A673 (cell line): ENCODE measurements at regions not wholly inside any gene's neighbourhood (a gene's known extent, or its start where the extent isn't known, plus 50 kb on each side); places are given as distances from the start of the nearest gene placed in this dataset.
"Not testable (repeated sequence)": the region's sequence is repeated elsewhere in the genome, so short reads cannot be mapped to it uniquely, and the experiment has no call there.

Source experiments
- BruUV-seq: library from RNA; stranded (reverse); fragments of 400-500 nt; replicated peaks from 2 replicates; lab custom pipeline; 2021; lab: Mats Ljungman, UMichigan
- CTCF ChIA-PET: fragments of 300-600 bp; sonication (Branson Sonifier 250); formaldehyde crosslinking; loops from one replicate; lab custom pipeline; 2022; ENCODE audit warnings: antibody characterized with exemption; lab: Charles Lee
- POLR2A ChIA-PET: fragments of 300-600 bp; sonication (Branson Sonifier 250); formaldehyde crosslinking; loops from one replicate; lab custom pipeline; 2022; ENCODE audit warnings: antibody characterized with exemption; ENCODE audit not compliant: low non-redundant PET; lab: Charles Lee
- DNase-seq: peaks from one replicate; pipeline ENCODE4 v3.0.0-alpha.2; 2015; ENCODE audit warnings: low spot score
- H3K27ac ChIP-seq: fragments of 200-600 bp; sonication (generic); 2 replicates; pipeline ENCODE4 v1.5.1; 2016; ENCODE audit warnings: mixed run types, low read depth, mild to moderate bottlenecking, mixed read lengths, antibody characterized with exemption, low read length; ENCODE audit not compliant: poor library complexity, severe bottlenecking
- H3K27me3 ChIP-seq: fragments of 200-600 bp; sonication (generic); replicated peaks from 2 replicates; pipeline ENCODE4 v1.6.1; 2017; ENCODE audit warnings: mixed run types, low read depth, mild to moderate bottlenecking, mixed read lengths, antibody characterized with exemption, low read length; ENCODE audit not compliant: insufficient read depth, poor library complexity
- H3K36me3 ChIP-seq: fragments of 200-600 bp; sonication (generic); 2 replicates; pipeline ENCODE4 v1.6.1; 2016; ENCODE audit warnings: mixed run types, mild to moderate bottlenecking, mixed read lengths, antibody characterized with exemption, low read length; ENCODE audit not compliant: insufficient read depth, poor library complexity, severe bottlenecking
- H3K4me1 ChIP-seq: fragments of 200-600 bp; sonication (generic); 2 replicates; pipeline ENCODE4 v1.6.1; 2017; ENCODE audit warnings: mixed run types, mild to moderate bottlenecking, mixed read lengths, antibody characterized with exemption, low read length; ENCODE audit not compliant: insufficient read depth, poor library complexity, severe bottlenecking
- H3K4me3 ChIP-seq: fragments of 200-600 bp; sonication (generic); 2 replicates; pipeline ENCODE4 v1.5.1; 2016; ENCODE audit warnings: low read depth, mixed run types, mild to moderate bottlenecking, mixed read lengths, low read length; ENCODE audit not compliant: poor library complexity, severe bottlenecking
- H3K9me3 ChIP-seq: fragments of 200-600 bp; sonication (generic); 2 replicates; pipeline ENCODE4 v1.6.1; 2016; ENCODE audit warnings: mixed run types, low read depth, mild to moderate bottlenecking, mixed read lengths, antibody characterized with exemption, low read length; ENCODE audit not compliant: poor library complexity, severe bottlenecking
- EZH2 ChIP-seq: fragments of 200-600 bp; sonication (generic); IDR thresholded peaks from 2 replicates; pipeline ENCODE4 v1.6.1; 2017; ENCODE audit warnings: borderline replicate concordance, low read depth, mild to moderate bottlenecking, mixed read lengths, antibody characterized with exemption, low read length; ENCODE audit not compliant: poor library complexity, severe bottlenecking
- intact Hi-C: fragments of 100-400 bp; cut with micrococcal nuclease; formaldehyde crosslinking; loops from one replicate; pipeline ENCODE4 v1.10.0; 2022; ENCODE audit not compliant: unreplicated experiment
- TF ChIP-seq, protein P1 (sequence below): fragments of 300-800, 200-600 bp; sonication (generic); conservative IDR thresholded peaks from 2 replicates; pipeline ENCODE4 v1.5.1; 2017; ENCODE audit warnings: low read depth, mild to moderate bottlenecking, antibody characterized with exemption, low read length, moderate library complexity, mixed read lengths

DNA sequence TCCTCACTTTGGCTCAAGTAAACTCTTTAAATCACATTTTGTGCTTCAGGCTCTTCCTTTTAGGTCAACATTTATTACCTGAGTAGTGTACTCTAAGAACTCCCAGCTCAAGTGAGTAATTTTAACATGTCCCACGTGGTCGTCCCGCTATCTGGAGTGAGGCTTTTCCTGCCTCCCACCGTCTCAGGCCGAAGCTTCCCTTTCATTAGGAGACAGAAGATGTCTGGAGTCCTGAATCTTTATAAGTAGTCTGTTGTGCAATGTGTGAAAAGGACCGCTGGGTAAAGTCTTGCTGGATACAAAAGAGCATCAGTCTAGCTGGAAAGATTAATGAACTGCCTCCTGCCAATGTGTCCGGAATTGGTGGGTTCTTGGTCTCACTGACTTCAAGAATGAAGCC is 117.7 kb upstream of the NEIL3 start:
- intact Hi-C loops: no loop called here
- H3K27me3 ChIP-seq: no peaks in the 10 kb centered on the region
- no peak overlapping the region for H3K27ac ChIP-seq
- BruUV-seq: no TSS peak
- POLR2A ChIA-PET: no interaction called here
- no peak for DNase-seq
- no peaks in the 10 kb centered on the region for H3K9me3 ChIP-seq
- H3K4me3 ChIP-seq: no peak overlapping the region
- TF ChIP-seq EZH2: no peak
- TF ChIP-seq, protein P1, sequence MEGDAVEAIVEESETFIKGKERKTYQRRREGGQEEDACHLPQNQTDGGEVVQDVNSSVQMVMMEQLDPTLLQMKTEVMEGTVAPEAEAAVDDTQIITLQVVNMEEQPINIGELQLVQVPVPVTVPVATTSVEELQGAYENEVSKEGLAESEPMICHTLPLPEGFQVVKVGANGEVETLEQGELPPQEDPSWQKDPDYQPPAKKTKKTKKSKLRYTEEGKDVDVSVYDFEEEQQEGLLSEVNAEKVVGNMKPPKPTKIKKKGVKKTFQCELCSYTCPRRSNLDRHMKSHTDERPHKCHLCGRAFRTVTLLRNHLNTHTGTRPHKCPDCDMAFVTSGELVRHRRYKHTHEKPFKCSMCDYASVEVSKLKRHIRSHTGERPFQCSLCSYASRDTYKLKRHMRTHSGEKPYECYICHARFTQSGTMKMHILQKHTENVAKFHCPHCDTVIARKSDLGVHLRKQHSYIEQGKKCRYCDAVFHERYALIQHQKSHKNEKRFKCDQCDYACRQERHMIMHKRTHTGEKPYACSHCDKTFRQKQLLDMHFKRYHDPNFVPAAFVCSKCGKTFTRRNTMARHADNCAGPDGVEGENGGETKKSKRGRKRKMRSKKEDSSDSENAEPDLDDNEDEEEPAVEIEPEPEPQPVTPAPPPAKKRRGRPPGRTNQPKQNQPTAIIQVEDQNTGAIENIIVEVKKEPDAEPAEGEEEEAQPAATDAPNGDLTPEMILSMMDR: no peak
- H3K4me1 ChIP-seq: no peaks in the 10 kb centered on the region
- CTCF ChIA-PET: no interaction called here
- no peaks in the 10 kb centered on the region for H3K36me3 ChIP-seq

DNA sequence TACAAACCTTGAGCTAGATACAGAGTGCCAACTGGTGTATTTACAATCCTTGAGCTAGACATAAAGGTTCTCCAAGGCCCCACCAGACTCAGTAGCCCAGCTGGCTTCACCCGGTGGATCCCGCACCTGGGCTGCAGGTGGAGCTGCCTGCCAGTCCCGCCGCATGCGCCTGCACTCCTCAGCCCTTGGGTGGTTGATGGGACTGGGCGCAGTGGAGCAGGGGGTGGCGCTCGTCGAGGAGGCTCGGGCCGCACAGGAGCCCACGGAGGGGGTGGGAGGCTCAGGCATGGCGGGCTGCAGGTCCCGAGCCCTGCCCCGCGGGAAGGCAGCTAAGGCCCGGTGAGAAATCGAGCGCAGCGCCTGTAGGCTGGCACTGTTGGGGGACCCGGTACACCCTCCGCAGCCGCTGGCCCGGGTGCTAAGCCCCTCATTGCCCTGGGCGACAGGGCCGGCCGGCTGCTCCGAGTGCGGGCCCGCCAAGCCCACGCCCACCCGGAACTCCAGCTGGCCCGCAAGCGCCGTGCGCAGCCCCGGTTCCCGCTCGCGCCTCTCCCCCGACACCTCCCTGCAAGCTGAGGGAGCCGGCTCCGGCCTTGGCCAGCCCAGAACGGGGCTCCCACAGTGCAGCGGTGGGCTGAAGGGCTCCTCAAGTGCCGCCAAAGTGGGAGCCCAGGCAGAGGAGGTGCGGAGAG is 116.5 kb upstream of the NEIL3 start:
- H3K27ac ChIP-seq, H3K4me1 ChIP-seq, H3K27me3 ChIP-seq, BruUV-seq, H3K9me3 ChIP-seq, DNase-seq, intact Hi-C loops, POLR2A ChIA-PET, H3K36me3 ChIP-seq, CTCF ChIA-PET, H3K4me3 ChIP-seq: not testable (repeated sequence)

DNA sequence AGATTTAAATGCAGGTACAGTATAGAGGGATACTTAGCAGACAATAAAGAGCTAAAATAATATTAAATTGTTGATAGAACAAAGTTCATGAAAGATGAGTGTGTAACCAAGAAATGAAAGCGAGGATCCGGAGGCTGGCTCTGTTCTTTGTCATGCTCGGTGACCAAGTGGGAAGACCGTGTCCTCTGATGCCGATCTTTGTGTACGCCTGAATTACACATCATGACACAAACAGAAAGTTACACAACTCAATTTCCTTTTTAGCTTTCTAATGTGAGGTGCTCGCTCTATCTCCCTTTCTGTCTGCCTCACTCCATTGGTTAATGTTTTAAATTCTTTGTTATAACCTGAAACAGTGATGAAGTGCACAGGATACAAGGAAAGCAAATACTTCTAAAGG is 114.8 kb upstream of the NEIL3 start:
- no TSS peak for BruUV-seq

More for the DNA sequence above, 114.8 kb upstream of the NEIL3 start:
- Histone ChIP-seq H3K4me3 (no peak overlapping the region), H3K9me3 (no peaks in the 10 kb centered on the region), H3K27me3 (no peaks in the 10 kb centered on the region), H3K27ac (no peak overlapping the region), H3K4me1 (no peaks in the 10 kb centered on the region), H3K36me3 (no peaks in the 10 kb centered on the region)
- no peak for TF ChIP-seq EZH2
- TF ChIP-seq, protein P1: no peak
- CTCF ChIA-PET: no interaction called here
- POLR2A ChIA-PET: no interaction called here
- intact Hi-C loops: no loop called here
- no peak for DNase-seq
